ENCODE measurements at regions not wholly inside any gene's neighbourhood (a gene's known extent, or its start where the extent isn't known, plus 50 kb on each side); places are given as distances from the start of the nearest gene placed in this dataset.

- TF ChIP-seq CTCF (IDR thresholded peaks at IDR 0.05; ENCODE audit: low read depth, low read length, poor library complexity, severe bottlenecking) (no peak), EZH2phosphoT487 (IDR thresholded peaks at IDR 0.05; ENCODE audit: borderline replicate concordance, low read length) (no peak)
Measured at GRCh38 chr21:28805885-28806284, 186.8 kb downstream of the LTN1 start.
